Sigmoid colon (tissue), 6 donors: ENCODE measurements at regions not wholly inside any gene's neighbourhood (a gene's known extent, or its start where the extent isn't known, plus 50 kb on each side); places are given as distances from the start of the nearest gene placed in this dataset.

Experiments used
- DNase-seq: peaks from one replicate; pipeline ENCODE4 v3.0.0-alpha.2; 2019
- H3K27ac ChIP-seq, 4 donors: fragments of 200-600 bp; sonication (generic); one replicate each; pipeline ENCODE4 v1.5.1; 2016 to 2019; ENCODE audit warnings: mild to moderate bottlenecking in 1 of 4
- H3K27me3 ChIP-seq, 3 donors: fragments of 200-600 bp; sonication (generic); one replicate each; pipeline ENCODE4 v1.5.1; 2019; ENCODE audit warnings: mild to moderate bottlenecking in 1 of 3
- H3K36me3 ChIP-seq, 4 donors: fragments of 200-600 bp; sonication (generic); one replicate each; pipeline ENCODE4 v1.5.1; 2016 to 2019
- H3K4me1 ChIP-seq, 4 donors: fragments of 200-600 bp; sonication (generic); one replicate each; pipeline ENCODE4 v1.5.1; 2017 to 2019
- H3K4me3 ChIP-seq, 4 donors: fragments of 200-600 bp; sonication (generic); one replicate each; pipeline ENCODE4 v1.5.1; 2017 to 2019; ENCODE audit warnings: mild to moderate bottlenecking in 2 of 4, moderate library complexity in 1 of 4
- H3K9me3 ChIP-seq, 4 donors: fragments of 200-600 bp in 3 of 4; sonication (generic) in 3 of 4; one replicate each; pipeline versions ENCODE4 v1.5.1 to v1.6.1; 2013 to 2019
- EP300 ChIP-seq, 4 donors: sonication (generic); formaldehyde crosslinking; IDR thresholded peaks; one replicate each; pipeline ENCODE4 v1.6.1; 2017; ENCODE audit warnings: antibody characterized with exemption in 4 of 4
- POLR2A ChIP-seq, 2 donors: fragments of 450-650 bp; IDR thresholded peaks; one replicate each; pipeline ENCODE4 v1.6.1; 2016; ENCODE audit warnings: antibody characterized with exemption in 2 of 2, mild to moderate bottlenecking in 2 of 2, moderate library complexity in 2 of 2
- POLR2AphosphoS5 ChIP-seq, 4 donors: sonication (generic); formaldehyde crosslinking; IDR thresholded peaks; one replicate each; pipeline ENCODE4 v1.6.1; 2017; ENCODE audit warnings: antibody characterized with exemption in 4 of 4
- whole genome bisulfite sequencing, 2 donors: extraction: QIAGEN DNeasy Blood & Tissue Kit; methylation state at CpG; one replicate each; pipeline ENCODE4 v1.1.7; 2013; 5-methylcytosine and 5-hydroxymethylcytosine counted together
- intact Hi-C: fragments of 100-400 bp; cut with DNase I; formaldehyde crosslinking; loops from one replicate; pipeline ENCODE4 v1.15.1; 2023
- TF ChIP-seq, protein P1 (sequence below), 4 experiments: fragments of 450-650 bp in 3 of 4; fragments of 200-600 bp in 1 of 4; IDR thresholded peaks; one replicate each; pipeline ENCODE4 v1.5.1; 2016 to 2019; ENCODE audit warnings: antibody characterized with exemption in 4 of 4, mild to moderate bottlenecking in 3 of 4, moderate library complexity in 2 of 4
- donor health status: healthy with polysubstance abuse.
- donor health status: healthy.

DNA sequence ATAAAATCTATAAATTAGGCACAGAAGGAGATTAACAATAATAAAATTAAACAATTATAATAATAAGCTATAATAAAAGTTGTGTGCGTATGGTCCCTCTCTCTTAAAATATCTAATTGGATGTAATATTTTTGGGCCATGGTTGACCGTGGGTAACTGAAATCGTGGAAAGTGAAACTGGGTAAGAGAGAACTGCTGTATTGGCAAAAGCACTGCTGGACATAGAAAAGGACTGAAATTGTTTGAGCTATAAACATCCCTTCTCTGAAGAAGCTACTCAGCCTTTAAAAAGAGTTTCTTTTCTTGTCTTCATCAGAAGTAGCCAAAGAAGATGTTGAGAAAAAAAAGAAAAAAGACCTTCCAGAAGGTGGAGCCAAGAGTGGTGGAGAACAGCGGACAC, 379.4 kb downstream of the ZNF521 start:
- H3K4me3 ChIP-seq = no peak overlapping the region

DNA sequence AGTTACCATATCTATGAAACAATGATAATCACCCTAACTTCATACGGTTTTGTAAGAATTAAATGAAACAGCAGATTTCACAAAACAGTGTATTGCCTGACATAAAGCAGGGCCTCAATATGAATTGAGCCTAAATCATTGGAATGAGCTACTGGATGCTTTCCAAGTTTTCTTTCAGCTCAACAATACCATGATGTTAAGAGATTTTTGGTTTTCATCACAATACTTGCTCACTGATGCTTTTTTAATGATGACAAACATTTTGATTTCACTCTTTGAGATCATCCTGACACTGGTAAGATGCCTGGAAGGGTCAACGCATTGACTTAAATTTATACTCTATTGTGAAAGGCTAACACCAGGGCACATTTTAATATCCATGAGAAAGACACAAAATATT, 377.5 kb downstream of the ZNF521 start:
- Histone ChIP-seq H3K4me1 (no peaks in the 10 kb centered on the region), H3K9me3 (no peaks in the 10 kb centered on the region), H3K4me3 (no peak overlapping the region), H3K36me3 (no peaks in the 10 kb centered on the region), H3K27ac (no peak overlapping the region), H3K27me3 (no peaks in the 10 kb centered on the region)
- intact Hi-C loops = no loop called here
- WGBS, 2 donors = 85 to 91% methylated on average over 2 of the region's 2 CpGs
- no peak for TF ChIP-seq POLR2AphosphoS5 (IDR thresholded peaks at IDR 0.05)
- TF ChIP-seq POLR2A (IDR thresholded peaks at IDR 0.05) = no peak
- TF ChIP-seq, protein P1, sequence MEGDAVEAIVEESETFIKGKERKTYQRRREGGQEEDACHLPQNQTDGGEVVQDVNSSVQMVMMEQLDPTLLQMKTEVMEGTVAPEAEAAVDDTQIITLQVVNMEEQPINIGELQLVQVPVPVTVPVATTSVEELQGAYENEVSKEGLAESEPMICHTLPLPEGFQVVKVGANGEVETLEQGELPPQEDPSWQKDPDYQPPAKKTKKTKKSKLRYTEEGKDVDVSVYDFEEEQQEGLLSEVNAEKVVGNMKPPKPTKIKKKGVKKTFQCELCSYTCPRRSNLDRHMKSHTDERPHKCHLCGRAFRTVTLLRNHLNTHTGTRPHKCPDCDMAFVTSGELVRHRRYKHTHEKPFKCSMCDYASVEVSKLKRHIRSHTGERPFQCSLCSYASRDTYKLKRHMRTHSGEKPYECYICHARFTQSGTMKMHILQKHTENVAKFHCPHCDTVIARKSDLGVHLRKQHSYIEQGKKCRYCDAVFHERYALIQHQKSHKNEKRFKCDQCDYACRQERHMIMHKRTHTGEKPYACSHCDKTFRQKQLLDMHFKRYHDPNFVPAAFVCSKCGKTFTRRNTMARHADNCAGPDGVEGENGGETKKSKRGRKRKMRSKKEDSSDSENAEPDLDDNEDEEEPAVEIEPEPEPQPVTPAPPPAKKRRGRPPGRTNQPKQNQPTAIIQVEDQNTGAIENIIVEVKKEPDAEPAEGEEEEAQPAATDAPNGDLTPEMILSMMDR (IDR thresholded peaks at IDR 0.05) = no peak
- TF ChIP-seq EP300 (IDR thresholded peaks at IDR 0.05) = no peak
- no peak for DNase-seq

More for the DNA sequence above, 379.4 kb downstream of the ZNF521 start:
- intact Hi-C loops = no loop called here
- Histone ChIP-seq H3K9me3 (no peaks in the 10 kb centered on the region), H3K4me1 (no peaks in the 10 kb centered on the region), H3K27ac (no peak overlapping the region), H3K27me3 (no peaks in the 10 kb centered on the region), H3K36me3 (no peaks in the 10 kb centered on the region)
- 89 to 90% methylated on average over 4 of the region's 4 CpGs for WGBS, 2 donors
- DNase-seq = no peak
- TF ChIP-seq, protein P1 (IDR thresholded peaks at IDR 0.05) = no peak
- no peak for TF ChIP-seq POLR2A (IDR thresholded peaks at IDR 0.05)

DNA sequence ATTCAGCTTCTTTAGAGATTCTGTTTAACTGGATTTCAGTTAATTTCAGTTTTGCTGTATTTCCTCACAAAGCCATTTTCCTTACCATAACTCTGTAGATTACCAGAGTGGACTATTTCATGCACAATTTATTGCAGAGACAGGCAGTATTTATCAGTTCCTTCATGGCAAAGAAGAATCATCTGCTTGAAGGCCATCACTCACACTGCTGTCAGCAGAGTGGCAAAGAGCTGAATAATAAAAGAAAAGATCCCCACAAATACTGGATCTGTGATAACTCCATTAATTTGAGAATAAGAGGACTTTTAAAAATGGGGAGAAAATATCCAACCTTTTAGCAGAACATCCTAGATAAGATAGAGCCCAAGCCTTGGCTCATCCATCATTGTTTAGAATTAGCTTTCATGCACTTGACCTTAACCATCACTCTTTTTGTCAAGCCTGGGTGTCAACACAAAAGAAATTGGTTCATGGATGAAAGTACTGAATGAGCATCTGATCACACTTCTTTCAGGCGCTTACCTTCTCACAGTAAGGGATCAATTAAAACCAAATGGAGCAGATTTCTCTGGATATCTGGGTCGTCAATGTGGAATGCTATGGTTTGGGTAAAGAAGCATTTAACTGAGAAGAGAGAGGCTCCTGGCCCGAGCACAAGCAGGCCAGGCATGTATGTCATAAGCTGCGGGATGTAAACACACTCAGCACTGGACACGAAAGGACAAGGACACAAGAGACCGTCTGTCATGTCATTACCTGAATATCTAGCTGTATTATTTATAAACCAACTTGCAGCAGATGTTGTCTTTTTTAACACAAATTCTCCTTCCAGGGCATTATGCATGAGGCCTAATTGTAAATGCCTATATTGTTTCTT, 376.2 kb downstream of the ZNF521 start:
- Histone ChIP-seq H3K4me3 (no peak overlapping the region), H3K27ac (no peak overlapping the region), H3K4me1 (no peaks in the 10 kb centered on the region), H3K36me3 (no peaks in the 10 kb centered on the region), H3K27me3 (no peaks in the 10 kb centered on the region), H3K9me3 (no peaks in the 10 kb centered on the region)
- DNase-seq = no peak
- intact Hi-C loops = no loop called here
- TF ChIP-seq POLR2A (IDR thresholded peaks at IDR 0.05) = no peak
- TF ChIP-seq, protein P1 (IDR thresholded peaks at IDR 0.05) = no peak
- no peak for TF ChIP-seq EP300 (IDR thresholded peaks at IDR 0.05)
- no peak for TF ChIP-seq POLR2AphosphoS5 (IDR thresholded peaks at IDR 0.05)
- 72 to 88% methylated on average over 6 of the region's 6 CpGs for WGBS, 2 donors

DNA sequence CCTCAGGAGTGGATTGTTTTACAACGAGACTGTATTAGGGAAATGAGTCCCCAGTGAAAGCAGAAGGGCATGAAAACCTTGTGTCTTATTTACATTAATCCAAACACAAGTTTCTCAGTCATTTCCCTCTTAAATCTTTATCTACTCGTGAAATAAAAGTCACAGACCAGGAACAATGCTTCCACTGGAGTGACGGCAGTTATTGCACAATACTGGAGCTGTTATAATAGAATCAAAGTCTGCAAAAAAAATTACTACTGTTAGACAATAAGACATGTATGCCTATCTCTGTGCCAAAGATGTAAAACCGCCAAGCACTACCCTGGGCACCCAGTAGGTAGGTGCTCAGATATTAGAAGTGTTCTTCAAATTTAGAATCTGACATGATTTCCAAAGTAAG, 375.5 kb downstream of the ZNF521 start:
- intact Hi-C loops = no loop called here

DNA sequence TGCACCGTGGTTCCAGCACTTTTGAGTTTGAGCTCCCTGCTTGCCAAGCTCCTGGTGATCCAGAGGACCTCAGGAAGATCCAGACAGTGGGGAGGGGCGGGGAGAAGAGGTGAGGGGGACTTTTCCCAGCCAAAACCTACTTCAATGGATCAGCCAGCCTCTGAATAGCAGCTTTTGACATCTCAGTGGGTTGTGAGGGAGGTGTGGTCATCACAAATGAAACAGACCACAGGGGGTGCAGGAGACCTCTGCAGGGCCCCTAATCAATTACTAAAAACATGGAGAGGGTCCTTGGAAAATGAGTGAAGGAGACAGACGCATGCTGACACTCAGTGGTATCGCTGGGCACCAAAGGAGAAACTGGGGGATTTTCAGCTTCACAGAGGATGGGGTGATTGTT, 372.7 kb downstream of the ZNF521 start:
- TF ChIP-seq POLR2A (IDR thresholded peaks at IDR 0.05) = no peak
- TF ChIP-seq, protein P1 (IDR thresholded peaks at IDR 0.05) = no peak
- TF ChIP-seq POLR2AphosphoS5 (IDR thresholded peaks at IDR 0.05) = no peak
- no peak for TF ChIP-seq EP300 (IDR thresholded peaks at IDR 0.05)
- 85 to 91% methylated on average over 4 of the region's 4 CpGs for WGBS, 2 donors
- no peak overlapping the region for H3K27ac ChIP-seq
- DNase-seq = no peak
- H3K27me3 ChIP-seq = no peaks in the 10 kb centered on the region
- no peaks in the 10 kb centered on the region for H3K4me1 ChIP-seq
- no peaks in the 10 kb centered on the region for H3K9me3 ChIP-seq
- no peaks in the 10 kb centered on the region for H3K36me3 ChIP-seq
- H3K4me3 ChIP-seq = no peak overlapping the region
- intact Hi-C loops = no loop called here

More for the DNA sequence above, 375.5 kb downstream of the ZNF521 start:
- 13 to 60% methylated on average over 4 of the region's 4 CpGs for WGBS, 2 donors
- H3K27ac ChIP-seq = no peak overlapping the region
- DNase-seq = no peak
- H3K4me3 ChIP-seq = no peak overlapping the region
- no peaks in the 10 kb centered on the region for H3K9me3 ChIP-seq
- no peaks in the 10 kb centered on the region for H3K36me3 ChIP-seq
- no peaks in the 10 kb centered on the region for H3K27me3 ChIP-seq
- no peaks in the 10 kb centered on the region for H3K4me1 ChIP-seq
- no peak for TF ChIP-seq POLR2AphosphoS5 (IDR thresholded peaks at IDR 0.05)
- TF ChIP-seq POLR2A (IDR thresholded peaks at IDR 0.05) = no peak
